Vagina (tissue), 2 donors: ENCODE measurements at regions not wholly inside any gene's neighbourhood (a gene's known extent, or its start where the extent isn't known, plus 50 kb on each side); places are given as distances from the start of the nearest gene placed in this dataset.

ENCODE experiments used
- POLR2A ChIP-seq, 2 donors: fragments of 450-650 bp; IDR thresholded peaks; one replicate each; pipeline ENCODE4 v1.6.1; 2017; ENCODE audit warnings: antibody characterized with exemption in 2 of 2, mild to moderate bottlenecking in 2 of 2, moderate library complexity in 2 of 2
- TF ChIP-seq, protein P1 (sequence below), 3 experiments: fragments of 450-650 bp in 2 of 3; fragments of 200-600 bp in 1 of 3; sonication (generic) in 1 of 3; IDR thresholded peaks; one replicate each; pipeline ENCODE4 v1.5.1; 2017 to 2019; ENCODE audit warnings: antibody characterized with exemption in 3 of 3, mild to moderate bottlenecking in 2 of 3, moderate library complexity in 2 of 3

- TF ChIP-seq, protein P1, sequence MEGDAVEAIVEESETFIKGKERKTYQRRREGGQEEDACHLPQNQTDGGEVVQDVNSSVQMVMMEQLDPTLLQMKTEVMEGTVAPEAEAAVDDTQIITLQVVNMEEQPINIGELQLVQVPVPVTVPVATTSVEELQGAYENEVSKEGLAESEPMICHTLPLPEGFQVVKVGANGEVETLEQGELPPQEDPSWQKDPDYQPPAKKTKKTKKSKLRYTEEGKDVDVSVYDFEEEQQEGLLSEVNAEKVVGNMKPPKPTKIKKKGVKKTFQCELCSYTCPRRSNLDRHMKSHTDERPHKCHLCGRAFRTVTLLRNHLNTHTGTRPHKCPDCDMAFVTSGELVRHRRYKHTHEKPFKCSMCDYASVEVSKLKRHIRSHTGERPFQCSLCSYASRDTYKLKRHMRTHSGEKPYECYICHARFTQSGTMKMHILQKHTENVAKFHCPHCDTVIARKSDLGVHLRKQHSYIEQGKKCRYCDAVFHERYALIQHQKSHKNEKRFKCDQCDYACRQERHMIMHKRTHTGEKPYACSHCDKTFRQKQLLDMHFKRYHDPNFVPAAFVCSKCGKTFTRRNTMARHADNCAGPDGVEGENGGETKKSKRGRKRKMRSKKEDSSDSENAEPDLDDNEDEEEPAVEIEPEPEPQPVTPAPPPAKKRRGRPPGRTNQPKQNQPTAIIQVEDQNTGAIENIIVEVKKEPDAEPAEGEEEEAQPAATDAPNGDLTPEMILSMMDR (IDR thresholded peaks at IDR 0.05), result no peak
- no peak for TF ChIP-seq POLR2A (IDR thresholded peaks at IDR 0.05)
Measured at GRCh38 chr1:218659911-218660677, 315.0 kb downstream of the TGFB2 start.
